CD4-positive, alpha-beta memory T cell (primary cell): ENCODE measurements at regions not wholly inside any gene's neighbourhood (a gene's known extent, or its start where the extent isn't known, plus 50 kb on each side); places are given as distances from the start of the nearest gene placed in this dataset.
"Not testable (repeated sequence)": the region's sequence is repeated elsewhere in the genome, so short reads cannot be mapped to it uniquely, and the experiment has no call there.

Source experiments
- CTCF ChIA-PET: fragments of 350-600 bp; sonication (Branson Sonifier 250); formaldehyde crosslinking; loops from one replicate; lab custom pipeline; 2021; ENCODE audit warnings: inconsistent platforms; ENCODE audit not compliant: partially characterized antibody; lab: Charles Lee
- POLR2A ChIA-PET: fragments of 350-600 bp; sonication (Branson Sonifier 250); formaldehyde crosslinking; loops from one replicate; lab custom pipeline; 2021; ENCODE audit not compliant: partially characterized antibody; lab: Charles Lee
- DNase-seq, 5 donors: peaks; one replicate each; pipeline versions ENCODE4 v3.0.0 to v3.0.0-alpha.2; 2020 to 2022; ENCODE audit warnings: mixed read lengths in 1 of 5
- H3K27ac ChIP-seq: one replicate; pipeline ENCODE4 v1.7.0; 2013; ENCODE audit warnings: low read depth, low read length
- H3K27me3 ChIP-seq: 2 replicates; pipeline ENCODE4 v1.7.0; 2013; ENCODE audit warnings: mild to moderate bottlenecking, low read length, moderate library complexity; ENCODE audit not compliant: insufficient read depth
- H3K36me3 ChIP-seq: 2 replicates; pipeline ENCODE4 v1.7.0; 2013; ENCODE audit warnings: mild to moderate bottlenecking, low read length, moderate library complexity; ENCODE audit not compliant: insufficient read depth
- H3K4me1 ChIP-seq: 2 replicates; pipeline ENCODE4 v1.7.0; 2013; ENCODE audit warnings: mild to moderate bottlenecking, low read length, moderate library complexity; ENCODE audit not compliant: insufficient read depth
- H3K4me3 ChIP-seq, 2 donors: one replicate each; pipeline ENCODE4 v1.7.0; 2013; ENCODE audit warnings: low read length in 2 of 2, mild to moderate bottlenecking in 1 of 2
- H3K9me3 ChIP-seq, 2 donors: one replicate each; pipeline ENCODE4 v1.7.0; 2013; ENCODE audit warnings: low read length in 2 of 2, control low read depth in 1 of 2; ENCODE audit not compliant: control insufficient read depth in 1 of 2
- H3K27ac Mint-ChIP-seq, 7 donors: one replicate each; pipeline ENCODE4 v1.8.0; 2020 to 2021; ENCODE audit warnings: mixed read lengths in 7 of 7, mild to moderate bottlenecking in 6 of 7, inconsistent platforms in 3 of 7, moderate library complexity in 3 of 7
- H3K27me3 Mint-ChIP-seq, 2 donors: one replicate each; pipeline ENCODE4 v1.8.0; 2020 to 2021; ENCODE audit warnings: mixed read lengths in 2 of 2
- H3K36me3 Mint-ChIP-seq, 2 donors: one replicate each; pipeline ENCODE4 v1.8.0; 2020 to 2021; ENCODE audit warnings: mixed read lengths in 2 of 2, inconsistent platforms in 1 of 2, mild to moderate bottlenecking in 1 of 2
- H3K4me1 Mint-ChIP-seq, 4 donors: one replicate each; pipeline ENCODE4 v1.8.0; 2020 to 2021; ENCODE audit warnings: mixed read lengths in 4 of 4, mild to moderate bottlenecking in 1 of 4
- H3K4me3 Mint-ChIP-seq, 8 donors: one replicate each; pipeline ENCODE4 v1.8.0; 2020 to 2021; ENCODE audit warnings: mixed read lengths in 8 of 8, mild to moderate bottlenecking in 7 of 8, moderate library complexity in 6 of 8, inconsistent platforms in 3 of 8
- H3K9me3 Mint-ChIP-seq, 8 donors: one replicate each; pipeline ENCODE4 v1.8.0; 2020 to 2021; ENCODE audit warnings: mixed read lengths in 8 of 8, mild to moderate bottlenecking in 5 of 8, inconsistent platforms in 3 of 8, moderate library complexity in 1 of 8
- intact Hi-C: fragments of 100-400 bp; cut with micrococcal nuclease; formaldehyde crosslinking; loops from one replicate; pipeline ENCODE4 v1.15.1; 2023

DNA sequence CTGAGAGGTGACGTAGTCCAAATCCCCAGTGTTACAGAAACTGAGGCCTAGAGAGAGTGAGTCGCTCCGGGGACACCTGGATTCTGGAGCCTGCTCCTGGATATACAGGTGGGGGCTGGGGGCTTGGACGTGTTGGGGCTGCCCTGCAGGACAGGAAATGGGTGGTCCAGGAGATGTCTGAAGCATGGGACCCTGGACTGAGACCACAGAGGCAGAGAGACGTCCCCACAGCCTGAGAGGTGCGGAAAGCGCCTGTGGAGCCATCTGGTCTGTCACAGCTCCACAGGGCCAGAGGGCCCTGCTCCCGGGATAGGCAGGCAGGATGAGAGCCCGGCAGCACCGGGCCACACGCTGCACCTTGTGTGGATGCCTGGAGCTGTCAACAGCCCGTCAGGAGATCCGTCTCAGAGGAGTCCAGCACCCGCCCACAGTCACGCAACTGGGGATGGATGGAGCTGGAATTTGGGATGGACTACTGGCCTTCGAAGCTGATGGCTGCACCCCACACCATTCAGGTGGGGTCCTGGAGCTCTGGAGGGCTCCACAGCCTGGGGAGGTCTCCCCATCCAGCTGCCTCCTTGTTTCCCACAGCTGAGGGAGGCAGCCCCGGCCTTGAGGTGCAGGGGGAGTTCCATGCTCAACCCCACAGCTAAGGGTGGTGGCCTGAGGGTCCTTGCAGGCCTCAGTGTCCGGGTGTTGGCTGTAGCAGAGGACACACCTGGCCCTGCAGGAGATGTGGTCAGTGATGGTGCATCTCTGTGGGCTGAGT lies 303.0 kb downstream of the NDUFA10 start:
- no peaks in the 10 kb centered on the region for H3K9me3 Mint-ChIP-seq
- H3K4me1 Mint-ChIP-seq = peaks cover 0 to 2% (median 0%) of the 10 kb centered on the region in 4 donors
- no peak for DNase-seq
- ChIA-PET CTCF (no interaction called here), POLR2A (no interaction called here)
- H3K36me3 Mint-ChIP-seq = no peaks in the 10 kb centered on the region
- H3K27me3 Mint-ChIP-seq = no peaks in the 10 kb centered on the region
- H3K36me3 ChIP-seq = no peaks in the 10 kb centered on the region
- H3K9me3 ChIP-seq = no peaks in the 10 kb centered on the region
- intact Hi-C loops = no loop called here
- H3K4me3 ChIP-seq = no peak overlapping the region
- no peaks in the 10 kb centered on the region for H3K27me3 ChIP-seq
- no peak overlapping the region for H3K27ac ChIP-seq
- no peaks in the 10 kb centered on the region for H3K4me1 ChIP-seq
- H3K27ac Mint-ChIP-seq = no peak overlapping the region
- H3K4me3 Mint-ChIP-seq = no peak overlapping the region

- intact Hi-C loops = no loop called here
Measured at GRCh38 chr2:239721531-239721930, 303.6 kb downstream of the NDUFA10 start.

DNA sequence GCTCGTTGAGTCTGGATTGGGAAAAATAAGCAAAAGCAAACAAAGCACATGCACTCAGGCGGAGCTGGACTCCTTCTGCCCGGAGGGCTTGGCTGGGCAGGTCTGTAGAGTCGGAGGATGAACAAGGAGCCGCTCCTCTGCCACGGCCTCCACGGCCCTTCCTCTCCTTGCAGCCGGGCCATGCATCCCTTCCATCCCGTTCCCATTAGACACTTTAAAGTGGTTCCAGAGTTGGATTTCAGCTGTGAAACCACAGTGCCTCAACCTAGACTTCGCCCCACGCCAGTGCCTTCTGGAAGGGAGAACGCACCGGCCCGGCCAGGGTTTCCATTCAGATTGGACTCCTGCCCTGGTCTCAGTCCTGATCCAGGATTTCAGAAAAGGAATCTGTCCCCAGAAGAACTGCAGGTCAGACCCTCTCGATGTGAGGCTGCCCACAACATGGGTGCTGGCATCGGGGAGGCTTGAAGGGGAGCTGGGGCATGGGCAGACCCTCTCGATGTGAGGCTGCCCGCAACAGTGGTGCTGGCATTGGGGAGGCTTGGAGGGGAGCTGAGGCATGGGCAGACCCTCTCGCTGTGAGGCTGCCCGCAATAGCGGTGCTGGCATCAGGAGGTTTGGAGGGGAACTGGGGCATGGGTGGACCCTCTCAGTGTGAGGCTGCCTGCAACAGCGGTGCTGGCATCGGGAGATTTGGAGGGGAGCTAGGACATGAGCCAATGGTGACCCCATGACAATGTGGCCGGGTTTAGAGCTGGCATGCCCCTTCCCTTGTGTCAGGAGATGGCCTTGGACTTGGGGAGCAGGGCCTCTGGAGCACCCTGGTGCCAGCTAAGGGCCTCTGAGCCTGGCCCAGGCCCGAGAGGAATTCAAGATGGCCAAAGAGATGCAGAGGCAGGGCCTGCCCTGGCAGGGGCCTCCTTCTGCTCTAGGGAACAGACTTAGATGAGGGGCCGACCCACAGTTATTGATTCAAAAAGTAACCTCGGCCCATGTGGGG lies 304.5 kb downstream of the NDUFA10 start:
- ChIA-PET CTCF (no interaction called here), POLR2A (no interaction called here)
- Histone ChIP-seq H3K4me1 (no peaks in the 10 kb centered on the region), H3K36me3 (no peaks in the 10 kb centered on the region), H3K27ac (no peak overlapping the region), H3K27me3 (no peaks in the 10 kb centered on the region), H3K4me3 (no peak overlapping the region), H3K9me3 (no peaks in the 10 kb centered on the region)
- intact Hi-C loops = no loop called here
- H3K4me1 Mint-ChIP-seq = peaks cover 0 to 2% (median 0%) of the 10 kb centered on the region in 4 donors
- H3K27me3 Mint-ChIP-seq = peaks cover 0 to 2% of the 10 kb centered on the region in 2 donors
- H3K4me3 Mint-ChIP-seq = no peak overlapping the region
- no peak for DNase-seq
- no peaks in the 10 kb centered on the region for H3K36me3 Mint-ChIP-seq
- peaks cover 0 to 4% (median 0%) of the 10 kb centered on the region in 8 donors for H3K9me3 Mint-ChIP-seq
- H3K27ac Mint-ChIP-seq = peak overlapping the region in 1 of 7 donors; percentile 23

More at GRCh38 chr2:239721531-239721930, 303.6 kb downstream of the NDUFA10 start:
- Histone ChIP-seq H3K4me3 (no peak overlapping the region), H3K27me3 (no peaks in the 10 kb centered on the region), H3K9me3 (no peaks in the 10 kb centered on the region), H3K4me1 (no peaks in the 10 kb centered on the region), H3K36me3 (no peaks in the 10 kb centered on the region), H3K27ac (no peak overlapping the region)
- no peaks in the 10 kb centered on the region for H3K36me3 Mint-ChIP-seq
- H3K4me3 Mint-ChIP-seq = no peak overlapping the region
- POLR2A ChIA-PET = no interaction called here
- DNase-seq = no peak
- H3K27me3 Mint-ChIP-seq = no peaks in the 10 kb centered on the region
- peaks cover 0 to 2% (median 0%) of the 10 kb centered on the region in 4 donors for H3K4me1 Mint-ChIP-seq
- no peaks in the 10 kb centered on the region for H3K9me3 Mint-ChIP-seq
- CTCF ChIA-PET = no interaction called here
- no peak overlapping the region for H3K27ac Mint-ChIP-seq

DNA sequence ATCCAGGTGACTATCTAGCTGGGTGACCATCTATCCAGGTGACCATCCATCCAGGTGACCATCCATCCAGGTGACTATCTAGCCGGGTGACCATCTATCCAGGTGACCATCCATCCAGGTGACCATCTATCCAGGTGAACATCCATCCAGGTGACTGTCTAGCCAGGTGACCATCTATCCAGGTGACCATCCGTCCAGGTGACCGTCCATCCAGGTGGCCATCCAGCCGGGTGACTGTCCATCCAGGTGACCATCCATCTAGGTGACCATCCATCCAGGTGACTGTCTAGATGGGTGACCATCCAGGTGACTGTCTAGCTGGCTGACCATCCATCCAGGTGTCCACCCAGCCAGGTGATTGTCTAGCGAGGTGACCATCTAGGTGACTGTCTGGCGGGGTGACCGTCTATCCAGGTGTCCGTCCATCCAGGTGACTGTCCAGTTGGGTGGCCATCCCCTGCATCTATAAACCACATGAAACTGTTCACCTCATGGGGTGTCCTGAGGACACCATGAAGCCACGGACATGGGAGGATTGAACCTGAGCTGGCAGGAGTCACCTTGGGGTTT lies 305.3 kb downstream of the NDUFA10 start:
- intact Hi-C loops = no loop called here
- Mint-ChIP-seq H3K36me3 (peaks cover 0 to 3% of the 10 kb centered on the region in 2 donors), H3K27ac (no peak overlapping the region), H3K4me3 (no peak overlapping the region), H3K4me1 (peaks cover 0 to 2% (median 0%) of the 10 kb centered on the region in 4 donors), H3K27me3 (peaks cover 0 to 2% of the 10 kb centered on the region in 2 donors), H3K9me3 (peaks cover 0 to 9% (median 4%) of the 10 kb centered on the region in 8 donors)
- CTCF ChIA-PET = no interaction called here
- Histone ChIP-seq H3K4me3 (no peak overlapping the region), H3K36me3 (no peaks in the 10 kb centered on the region), H3K27me3 (no peaks in the 10 kb centered on the region), H3K27ac (no peak overlapping the region), H3K4me1 (no peaks in the 10 kb centered on the region), H3K9me3 (no peaks in the 10 kb centered on the region)
- POLR2A ChIA-PET = no interaction called here
- DNase-seq = no peak

- DNase-seq, H3K4me1 Mint-ChIP-seq, H3K27me3 Mint-ChIP-seq, H3K36me3 ChIP-seq, POLR2A ChIA-PET, H3K9me3 ChIP-seq, CTCF ChIA-PET, H3K4me3 ChIP-seq, H3K27ac Mint-ChIP-seq, H3K4me1 ChIP-seq, H3K27me3 ChIP-seq, H3K27ac ChIP-seq, H3K4me3 Mint-ChIP-seq, intact Hi-C loops, H3K36me3 Mint-ChIP-seq: not testable (repeated sequence)
- peaks cover 0 to 16% (median 10%) of the 10 kb centered on the region in 8 donors for H3K9me3 Mint-ChIP-seq
Measured at GRCh38 chr2:239718991-239719390, 306.2 kb downstream of the NDUFA10 start.

GRCh38 chr2:239717706-239718105 lies 307.4 kb downstream of the NDUFA10 start:
- Mint-ChIP-seq H3K4me3 (no peak overlapping the region), H3K27ac (no peak overlapping the region), H3K36me3 (peaks cover under 1 to 17% of the 10 kb centered on the region in 2 donors), H3K9me3 (peaks cover 0 to 29% (median 21%) of the 10 kb centered on the region in 8 donors), H3K27me3 (peaks cover 1 to 6% of the 10 kb centered on the region in 2 donors), H3K4me1 (no peaks in the 10 kb centered on the region)
- Histone ChIP-seq H3K27ac (no peak overlapping the region), H3K4me3 (no peak overlapping the region), H3K4me1 (no peaks in the 10 kb centered on the region), H3K27me3 (no peaks in the 10 kb centered on the region), H3K36me3 (no peaks in the 10 kb centered on the region), H3K9me3 (peaks cover 0 to 12% of the 10 kb centered on the region in 2 donors)
- ChIA-PET CTCF (no interaction called here), POLR2A (no interaction called here)
- intact Hi-C loops = no loop called here
- no peak for DNase-seq

DNA sequence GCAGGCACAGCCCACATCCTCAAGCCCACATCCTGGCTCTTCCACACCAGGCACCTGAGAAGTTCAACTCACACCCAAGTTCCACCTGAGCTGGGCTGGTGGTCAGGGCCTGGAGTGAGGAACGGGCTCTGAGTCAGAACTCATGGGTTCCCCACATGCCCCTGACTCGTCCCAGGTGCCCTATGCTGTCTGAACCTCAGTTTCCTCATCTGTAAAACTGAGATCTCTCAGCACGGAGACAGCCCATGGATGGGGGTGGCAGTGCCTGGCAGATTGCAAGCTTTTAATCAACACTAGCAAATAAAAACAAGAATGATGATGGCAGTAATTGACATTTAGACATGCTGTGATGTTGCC lies 307.8 kb downstream of the NDUFA10 start:
- Histone ChIP-seq H3K9me3 (peaks cover 0 to 12% of the 10 kb centered on the region in 2 donors), H3K36me3 (no peaks in the 10 kb centered on the region), H3K4me3 (no peak overlapping the region), H3K27me3 (no peaks in the 10 kb centered on the region), H3K27ac (no peak overlapping the region), H3K4me1 (no peaks in the 10 kb centered on the region)
- no peak overlapping the region for H3K4me3 Mint-ChIP-seq
- peaks cover 2 to 17% of the 10 kb centered on the region in 2 donors for H3K36me3 Mint-ChIP-seq
- ChIA-PET CTCF (no interaction called here), POLR2A (no interaction called here)
- peaks cover 4 to 7% of the 10 kb centered on the region in 2 donors for H3K27me3 Mint-ChIP-seq
- intact Hi-C loops = no loop called here
- no peak for DNase-seq
- H3K4me1 Mint-ChIP-seq = no peaks in the 10 kb centered on the region
- no peak overlapping the region for H3K27ac Mint-ChIP-seq
- H3K9me3 Mint-ChIP-seq = peaks cover 0 to 33% (median 24%) of the 10 kb centered on the region in 8 donors
